ENCODE measurements at regions not wholly inside any gene's neighbourhood (a gene's known extent, or its start where the extent isn't known, plus 50 kb on each side); places are given as distances from the start of the nearest gene placed in this dataset.

GRCh38 chr5:5039918-5040317 is 100.2 kb upstream of the ADAMTS16 start:
- TF ChIP-seq CTCF (IDR thresholded peaks at IDR 0.05; ENCODE audit: insufficient read depth in 1 of 2, low read depth in 1 of 2, low read length in 1 of 2, severe bottlenecking in 1 of 2, unreplicated experiment in 1 of 2) = no peak
- no peak overlapping the region for H3K4me3 ChIP-seq (ENCODE audit: low read depth, low read length)
- no peaks in the 10 kb centered on the region for H3K9me3 Mint-ChIP-seq (ENCODE audit: unreplicated experiment)
- intact Hi-C loops (cut with micrococcal nuclease; ENCODE audit: unreplicated experiment) = no loop called here
- H3K9me3 ChIP-seq = no peaks in the 10 kb centered on the region
- H3K27ac Mint-ChIP-seq (ENCODE audit: unreplicated experiment) = no peak overlapping the region
- no peaks in the 10 kb centered on the region for H3K4me1 ChIP-seq
- H3K4me1 Mint-ChIP-seq (ENCODE audit: low read depth, unreplicated experiment) = no peaks in the 10 kb centered on the region
- H3K27me3 ChIP-seq (replicated peaks; ENCODE audit: control insufficient read depth, insufficient read depth, low read length) = no peaks in the 10 kb centered on the region
- H3K4me3 Mint-ChIP-seq (ENCODE audit: unreplicated experiment) = no peak overlapping the region
- no peaks in the 10 kb centered on the region for H3K36me3 ChIP-seq (ENCODE audit: control insufficient read depth, insufficient read depth, low read length)
- CTCF ChIA-PET = no interaction called here
- H3K27me3 Mint-ChIP-seq (ENCODE audit: insufficient read depth, unreplicated experiment) = no peaks in the 10 kb centered on the region
- no TSS peak for BruUV-seq (replicated peaks)
- H3K36me3 Mint-ChIP-seq (ENCODE audit: insufficient read depth, unreplicated experiment) = no peaks in the 10 kb centered on the region
- no peak for DNase-seq
- POLR2A ChIA-PET = no interaction called here

GRCh38 chr5:5040712-5041111 is 99.4 kb upstream of the ADAMTS16 start:
- H3K27me3 ChIP-seq (replicated peaks; ENCODE audit: control insufficient read depth, insufficient read depth, low read length) = no peaks in the 10 kb centered on the region
- H3K27me3 Mint-ChIP-seq (ENCODE audit: insufficient read depth, unreplicated experiment) = no peaks in the 10 kb centered on the region
- CTCF ChIA-PET = no interaction called here

GRCh38 chr5:5042806-5043205 is 97.3 kb upstream of the ADAMTS16 start:
- no TSS peak for BruUV-seq (replicated peaks)
- POLR2A ChIA-PET = no interaction called here
- Mint-ChIP-seq H3K27ac (ENCODE audit: unreplicated experiment) (no peak overlapping the region), H3K9me3 (ENCODE audit: unreplicated experiment) (no peaks in the 10 kb centered on the region), H3K27me3 (ENCODE audit: insufficient read depth, unreplicated experiment) (no peaks in the 10 kb centered on the region), H3K4me1 (ENCODE audit: low read depth, unreplicated experiment) (no peaks in the 10 kb centered on the region), H3K36me3 (ENCODE audit: insufficient read depth, unreplicated experiment) (no peaks in the 10 kb centered on the region), H3K4me3 (ENCODE audit: unreplicated experiment) (no peak overlapping the region)
- intact Hi-C loops (cut with micrococcal nuclease; ENCODE audit: unreplicated experiment) = no loop called here
- H3K9me3 ChIP-seq = no peaks in the 10 kb centered on the region
- no peak for TF ChIP-seq CTCF (IDR thresholded peaks at IDR 0.05; ENCODE audit: insufficient read depth in 1 of 2, low read depth in 1 of 2, low read length in 1 of 2, severe bottlenecking in 1 of 2, unreplicated experiment in 1 of 2)
- no peak for DNase-seq
- H3K36me3 ChIP-seq (ENCODE audit: control insufficient read depth, insufficient read depth, low read length) = no peaks in the 10 kb centered on the region
- H3K4me1 ChIP-seq = no peaks in the 10 kb centered on the region
- H3K4me3 ChIP-seq (ENCODE audit: low read depth, low read length) = no peak overlapping the region
- H3K27me3 ChIP-seq (replicated peaks; ENCODE audit: control insufficient read depth, insufficient read depth, low read length) = no peaks in the 10 kb centered on the region
- CTCF ChIA-PET = no interaction called here

More at GRCh38 chr5:5040712-5041111, 99.4 kb upstream of the ADAMTS16 start:
- TF ChIP-seq CTCF (IDR thresholded peaks at IDR 0.05; ENCODE audit: insufficient read depth in 1 of 2, low read depth in 1 of 2, low read length in 1 of 2, severe bottlenecking in 1 of 2, unreplicated experiment in 1 of 2) = no peak
- Mint-ChIP-seq H3K4me1 (ENCODE audit: low read depth, unreplicated experiment) (no peaks in the 10 kb centered on the region), H3K9me3 (ENCODE audit: unreplicated experiment) (no peaks in the 10 kb centered on the region), H3K4me3 (ENCODE audit: unreplicated experiment) (no peak overlapping the region), H3K27ac (ENCODE audit: unreplicated experiment) (no peak overlapping the region), H3K36me3 (ENCODE audit: insufficient read depth, unreplicated experiment) (no peaks in the 10 kb centered on the region)
- Histone ChIP-seq H3K36me3 (ENCODE audit: control insufficient read depth, insufficient read depth, low read length) (no peaks in the 10 kb centered on the region), H3K9me3 (no peaks in the 10 kb centered on the region), H3K4me1 (no peaks in the 10 kb centered on the region), H3K4me3 (ENCODE audit: low read depth, low read length) (no peak overlapping the region)
- DNase-seq = no peak
- POLR2A ChIA-PET = no interaction called here
- BruUV-seq (replicated peaks) = no TSS peak
- intact Hi-C loops (cut with micrococcal nuclease; ENCODE audit: unreplicated experiment) = no loop called here

Data from Caco-2 (cell line).